Stimulated activated CD8-positive, alpha-beta memory T cell treated with anti-CD3 and anti-CD28 coated beads, Interleukin-4, amount 100 ng/mL, for 48 hours (primary cell): ENCODE measurements at regions not wholly inside any gene's neighbourhood (a gene's known extent, or its start where the extent isn't known, plus 50 kb on each side); places are given as distances from the start of the nearest gene placed in this dataset.

ENCODE experiments used
- DNase-seq: peaks from one replicate; pipeline ENCODE4 v3.0.0-alpha.2; 2020

GRCh38 chr6:140064366-140064765, 689.9 kb upstream of the CITED2 start:
- no peak for DNase-seq

GRCh38 chr6:140063021-140063399, 688.6 kb upstream of the CITED2 start:
- no peak for DNase-seq

DNA sequence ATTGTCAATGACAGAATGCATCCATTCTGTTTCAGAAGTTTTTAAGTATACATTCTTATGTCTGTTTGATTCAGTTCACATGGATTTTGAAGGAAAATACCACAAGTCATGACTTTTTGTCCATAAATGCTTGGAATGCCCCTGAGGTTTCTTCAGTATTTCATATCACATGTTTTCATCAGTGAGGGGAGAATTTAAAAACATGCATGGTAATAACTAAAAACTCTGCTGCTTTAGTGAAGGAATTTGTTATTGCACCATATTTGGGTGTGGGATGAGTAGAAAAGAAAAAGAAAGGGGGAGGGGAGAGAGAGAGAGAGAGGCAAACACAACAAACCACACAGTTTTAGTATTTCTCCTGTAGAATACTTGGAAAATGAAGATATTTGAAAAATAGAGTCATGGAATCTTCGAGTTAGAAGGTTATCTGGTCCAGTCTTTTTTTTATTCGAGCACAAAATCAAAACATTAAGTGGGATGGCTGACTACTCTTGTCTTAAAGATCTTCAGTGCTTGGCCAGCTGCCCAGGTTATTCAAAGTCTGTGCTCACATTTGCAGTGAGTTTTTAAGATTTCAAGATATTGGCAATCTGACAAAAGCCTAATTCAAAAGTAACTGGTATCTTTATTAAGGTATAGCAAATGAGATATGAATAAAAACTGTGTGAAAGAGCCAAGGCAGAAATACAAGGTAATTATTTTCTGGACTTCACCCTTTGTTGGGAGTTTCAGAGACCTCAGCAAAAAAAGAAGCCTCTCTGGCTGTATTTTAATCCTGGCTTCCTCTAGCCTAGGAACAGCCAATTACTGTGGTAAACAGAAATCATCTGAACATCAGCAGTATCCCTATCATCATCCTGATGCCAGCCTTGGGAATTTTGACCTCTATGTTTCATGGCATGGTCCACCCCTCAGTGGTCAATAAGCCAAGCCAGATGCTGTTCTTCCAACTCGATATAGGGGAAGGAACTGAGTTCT, 687.9 kb upstream of the CITED2 start:
- DNase-seq, result no peak

GRCh38 chr6:140061110-140062042, 686.9 kb upstream of the CITED2 start:
- DNase-seq, result no peak

DNA sequence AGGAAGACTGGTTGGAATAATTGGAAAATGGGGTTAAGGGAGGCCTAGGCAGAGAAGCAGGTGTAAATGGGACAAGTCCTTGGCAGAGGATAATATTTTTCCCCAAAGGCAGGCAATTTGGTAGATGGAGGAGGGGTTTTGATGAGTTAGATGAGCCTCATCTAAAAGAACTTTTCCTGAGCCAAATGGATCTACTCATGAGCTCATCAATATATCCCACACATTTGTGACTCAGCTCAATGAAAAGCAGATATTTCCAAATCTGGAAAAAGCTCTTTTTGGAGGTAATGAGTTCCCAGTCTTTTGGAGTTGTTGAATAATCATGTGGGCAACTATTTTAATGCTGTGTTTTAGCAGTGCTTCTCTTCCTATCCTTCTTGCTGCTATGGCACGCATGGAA, 685.5 kb upstream of the CITED2 start:
- DNase-seq, result no peak

GRCh38 chr6:140058863-140059262, 684.4 kb upstream of the CITED2 start:
- DNase-seq, result no peak

DNA sequence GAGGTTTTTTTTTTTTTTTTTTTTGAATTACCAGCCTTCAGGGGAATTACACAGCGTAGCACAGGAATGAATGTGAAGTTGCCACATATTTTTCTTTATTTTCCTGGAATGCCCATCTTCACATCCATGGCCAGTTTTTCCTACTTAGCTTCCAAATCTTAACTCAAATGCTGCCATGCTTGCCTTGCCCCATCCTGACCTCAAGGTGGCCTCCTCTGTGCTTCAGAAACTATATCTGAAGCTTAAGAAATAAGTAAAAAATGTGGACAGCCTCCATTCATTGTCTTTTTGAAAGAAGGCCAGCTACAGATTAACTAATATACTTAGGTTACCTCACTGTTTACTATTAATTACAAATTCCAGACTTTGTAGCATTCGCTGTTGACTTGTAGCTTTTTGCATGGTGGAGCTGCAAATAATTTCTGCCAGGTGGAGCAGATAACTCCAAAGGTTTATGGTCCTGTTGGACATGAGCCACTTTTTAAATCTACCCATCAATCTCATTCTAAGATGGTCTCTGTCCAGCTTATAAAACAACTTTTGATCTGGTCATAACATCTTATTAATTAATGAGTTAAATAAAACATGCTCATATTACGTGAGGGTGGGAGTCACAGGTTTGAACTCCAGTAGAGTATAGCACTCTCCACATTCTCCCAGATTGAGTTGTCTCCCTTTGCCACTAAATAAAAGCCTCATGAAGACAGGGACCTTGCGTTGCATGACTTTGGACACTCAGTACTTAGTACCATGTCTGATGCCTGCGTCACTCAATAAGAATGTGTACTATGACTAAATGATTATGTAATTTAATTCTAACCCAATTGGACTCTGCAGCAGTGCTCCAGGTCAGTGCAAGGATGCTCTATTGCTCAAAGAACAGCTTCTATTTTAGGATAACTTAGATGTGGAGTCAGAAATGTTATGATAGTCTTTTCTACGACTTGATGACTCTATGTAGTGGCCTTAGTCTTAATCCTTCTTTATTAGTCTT, 678.6 kb upstream of the CITED2 start:
- no peak for DNase-seq

DNA sequence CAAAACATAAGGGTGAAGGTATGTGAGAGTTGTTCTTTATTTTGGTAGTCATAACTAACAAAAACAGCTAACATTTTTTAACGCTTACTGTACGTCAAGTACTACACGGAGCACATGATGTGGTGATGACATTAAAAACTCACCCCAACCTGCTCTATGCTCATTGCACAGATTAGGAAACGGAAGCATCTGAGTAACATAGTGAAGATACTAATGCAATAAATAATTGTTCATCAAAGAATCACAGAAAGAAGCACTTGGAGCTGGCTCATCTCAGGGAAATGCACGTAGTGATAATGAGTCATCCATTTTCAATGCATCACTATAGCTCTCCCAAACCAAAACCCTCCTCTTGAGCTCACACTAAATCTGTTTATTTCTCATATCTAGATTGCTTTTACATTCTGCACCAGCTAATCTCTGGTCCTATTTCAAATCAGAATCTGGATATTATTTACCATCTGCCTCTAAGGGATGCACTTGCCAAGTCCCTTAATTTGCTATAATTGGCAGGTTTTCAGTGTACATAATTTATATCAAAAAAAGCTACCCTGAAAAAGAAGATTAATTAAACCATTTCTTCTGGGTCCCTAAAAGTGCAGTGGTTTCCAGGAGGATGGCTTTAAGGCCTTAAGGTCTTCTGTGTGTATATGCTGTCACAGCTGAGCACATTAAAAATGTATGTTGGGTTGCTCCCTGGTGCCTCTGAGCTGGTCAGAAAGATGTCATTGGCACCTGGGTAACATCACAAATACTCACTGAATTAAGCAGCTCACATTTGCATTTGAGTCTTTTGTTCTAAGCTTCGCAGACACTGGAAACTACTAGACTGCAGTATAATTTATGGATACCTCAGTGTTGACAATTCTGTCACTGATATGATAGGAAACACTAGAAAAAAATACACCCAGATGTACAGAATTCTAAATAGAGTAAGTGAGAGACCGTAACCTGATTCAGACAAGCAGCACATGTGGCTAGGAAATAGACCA, 677.4 kb upstream of the CITED2 start:
- no peak for DNase-seq

GRCh38 chr6:140050101-140050995, 675.9 kb upstream of the CITED2 start:
- no peak for DNase-seq

DNA sequence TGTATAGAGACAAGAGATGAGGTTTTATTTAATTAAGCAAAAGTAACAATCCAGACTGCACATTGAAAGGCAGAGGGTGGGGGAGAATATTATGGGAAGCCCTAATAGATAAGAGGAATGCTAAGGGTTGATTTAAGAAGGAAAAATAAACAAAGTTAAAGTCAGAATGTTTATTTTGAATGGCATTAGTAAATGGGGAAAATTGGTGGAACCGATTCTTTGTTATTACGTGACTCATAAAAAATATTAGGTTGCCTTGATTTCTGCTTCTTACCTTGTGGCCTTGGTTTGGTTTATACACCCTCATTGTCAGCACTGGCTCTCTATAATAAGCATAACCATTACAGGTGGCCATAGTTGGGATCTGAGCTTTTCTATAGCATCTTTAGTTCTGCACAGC, 674.8 kb upstream of the CITED2 start:
- no peak for DNase-seq

- no peak for DNase-seq
Observed at GRCh38 chr6:140048202-140048790, 673.8 kb upstream of the CITED2 start.

DNA sequence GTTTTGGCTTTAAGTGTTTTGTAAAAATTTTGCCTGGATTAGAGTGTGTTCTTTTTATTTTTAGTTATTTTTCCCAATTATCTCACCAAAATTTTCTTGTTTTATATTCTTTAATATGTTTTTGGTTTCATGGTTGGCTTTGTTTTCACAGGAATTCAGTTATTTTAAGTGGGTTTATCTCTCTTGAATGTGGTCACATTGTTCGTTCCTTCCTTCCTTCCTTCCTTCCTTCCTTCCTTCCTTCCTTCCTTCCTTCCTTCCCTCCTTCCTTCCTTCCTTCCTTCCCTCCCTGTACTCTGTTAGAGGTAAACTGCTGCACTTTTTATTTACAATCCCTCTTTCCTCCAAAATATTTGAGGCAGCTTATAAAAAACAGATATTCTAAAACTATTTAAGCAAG, 672.9 kb upstream of the CITED2 start:
- no peak for DNase-seq

DNA sequence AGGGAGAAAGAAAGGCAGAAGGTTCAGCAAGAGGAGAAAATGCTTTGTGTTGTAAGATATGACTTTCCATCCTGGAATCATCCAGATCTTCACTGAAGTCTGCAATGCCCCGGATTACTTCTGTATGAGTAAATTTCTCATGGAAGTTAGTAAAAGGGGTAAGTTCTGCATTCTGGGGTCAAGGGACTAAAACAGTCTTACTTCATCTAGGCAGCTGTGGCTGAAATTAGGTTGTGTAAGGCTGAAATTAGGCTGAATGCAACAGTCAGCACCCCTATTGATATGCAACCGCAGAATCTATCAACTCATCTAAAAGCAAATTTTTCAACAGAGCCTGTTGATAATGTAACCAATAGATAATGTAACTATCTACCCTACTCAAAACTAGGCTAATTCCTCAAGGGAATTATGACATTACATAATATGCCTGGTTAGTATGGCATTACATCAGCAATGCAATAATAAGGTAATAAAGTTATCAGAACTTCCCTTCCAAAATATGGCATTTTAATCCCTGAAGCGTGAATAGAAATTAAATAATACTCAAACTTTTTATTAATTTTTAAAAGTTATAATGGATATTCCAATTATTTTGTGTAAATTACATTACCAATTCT, 671.7 kb upstream of the CITED2 start:
- no peak for DNase-seq

DNA sequence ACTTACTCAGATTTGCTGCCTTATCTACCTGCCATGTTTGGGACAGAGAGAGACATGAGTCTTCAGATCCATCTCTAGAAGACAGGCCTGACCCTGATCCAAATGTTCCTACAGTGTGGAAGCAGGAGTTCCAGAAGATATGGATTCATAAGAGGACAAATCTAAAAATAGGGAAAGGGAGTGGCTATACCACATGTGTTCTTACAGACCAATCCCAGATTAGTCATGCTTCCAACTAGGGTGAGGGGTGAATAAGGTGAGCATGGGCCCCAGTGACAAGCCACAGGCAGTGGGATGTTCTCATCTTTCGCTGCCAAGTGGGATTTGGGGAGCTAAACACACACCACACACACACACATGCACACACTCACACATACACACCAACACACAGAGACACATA, 670.7 kb upstream of the CITED2 start:
- DNase-seq, result no peak

- no peak for DNase-seq
Observed at GRCh38 chr6:140044626-140045025, 670.2 kb upstream of the CITED2 start.

- DNase-seq, result no peak
Observed at GRCh38 chr6:140043762-140044378, 669.4 kb upstream of the CITED2 start.

GRCh38 chr6:140043357-140043756, 668.9 kb upstream of the CITED2 start:
- no peak for DNase-seq

- no peak for DNase-seq
Observed at GRCh38 chr6:140041571-140042332, 667.3 kb upstream of the CITED2 start.
